AG10803 (cell line): ENCODE measurements at regions not wholly inside any gene's neighbourhood (a gene's known extent, or its start where the extent isn't known, plus 50 kb on each side); places are given as distances from the start of the nearest gene placed in this dataset.

Experiments used
- DNase-seq: peaks from one replicate; pipeline ENCODE4 v3.0.0; 2010; ENCODE audit warnings: low read depth
- H3K4me3 ChIP-seq: 2 replicates; pipeline ENCODE4 v1.5.1; 2011; ENCODE audit warnings: mild to moderate bottlenecking, low read length, control low read depth
- CTCF ChIP-seq: conservative IDR thresholded peaks from 2 replicates; pipeline ENCODE4 v1.5.1; 2011; ENCODE audit warnings: mild to moderate bottlenecking, low read length, control low read depth, inconsistent platforms

- no peak overlapping the region for H3K4me3 ChIP-seq
- no peak for TF ChIP-seq CTCF
- no peak for DNase-seq
Measured at GRCh38 chr12:107304588-107305532, 211.5 kb upstream of the CRY1 start.

GRCh38 chr12:107306141-107306659 is 212.9 kb upstream of the CRY1 start:
- no peak for TF ChIP-seq CTCF
- DNase-seq, result no peak
- no peak overlapping the region for H3K4me3 ChIP-seq

- no peak for DNase-seq
- no peak overlapping the region for H3K4me3 ChIP-seq
- no peak for TF ChIP-seq CTCF
Measured at GRCh38 chr12:107308310-107308709, 215.0 kb upstream of the CRY1 start.

- TF ChIP-seq CTCF, result no peak
- no peak overlapping the region for H3K4me3 ChIP-seq
- DNase-seq, result no peak
Measured at GRCh38 chr12:107309020-107309419, 215.7 kb upstream of the CRY1 start.

GRCh38 chr12:107310621-107311020 is 217.3 kb upstream of the CRY1 start:
- TF ChIP-seq CTCF, result no peak
- H3K4me3 ChIP-seq, result no peak overlapping the region
- no peak for DNase-seq

GRCh38 chr12:107311682-107312081 is 218.3 kb upstream of the CRY1 start:
- no peak for DNase-seq
- H3K4me3 ChIP-seq, result no peak overlapping the region
- no peak for TF ChIP-seq CTCF
